Effector memory CD8-positive, alpha-beta T cell (primary cell): ENCODE measurements at regions not wholly inside any gene's neighbourhood (a gene's known extent, or its start where the extent isn't known, plus 50 kb on each side); places are given as distances from the start of the nearest gene placed in this dataset.
A peak's percentile ranks its signal among the peaks of the same experiment; 100 is the strongest.

ENCODE experiments used
- ATAC-seq: fragments of 150-1000 bp; cut with Tn5 transposase; replicated peaks from 2 replicates; pipeline ENCODE4 v1.10.0; 2021; ENCODE audit warnings: mild to moderate bottlenecking, moderate library complexity
- DNase-seq, 3 experiments: peaks; one replicate each; pipeline ENCODE4 v3.0.0; 2021
- H3K27ac Mint-ChIP-seq, 2 donors: one replicate each; pipeline ENCODE4 v1.8.0; 2022; ENCODE audit warnings: mild to moderate bottlenecking in 2 of 2, mixed read lengths in 2 of 2, moderate library complexity in 2 of 2
- H3K27me3 Mint-ChIP-seq, 2 donors: one replicate each; pipeline ENCODE4 v1.8.0; 2022; ENCODE audit warnings: mixed read lengths in 2 of 2
- H3K36me3 Mint-ChIP-seq: one replicate; pipeline ENCODE4 v1.8.0; 2022; ENCODE audit warnings: mild to moderate bottlenecking, moderate library complexity, mixed read lengths; ENCODE audit not compliant: insufficient read depth
- H3K4me1 Mint-ChIP-seq, 2 donors: one replicate each; pipeline ENCODE4 v1.8.0; 2022; ENCODE audit warnings: low read depth in 2 of 2, mixed read lengths in 2 of 2
- H3K4me3 Mint-ChIP-seq, 2 donors: one replicate each; pipeline ENCODE4 v1.8.0; 2022; ENCODE audit warnings: mild to moderate bottlenecking in 2 of 2, mixed read lengths in 2 of 2, moderate library complexity in 2 of 2
- H3K9me3 Mint-ChIP-seq, 2 donors: one replicate each; pipeline ENCODE4 v1.8.0; 2022; ENCODE audit warnings: mixed read lengths in 2 of 2

GRCh38 chr17:63124536-63124935 is 158.5 kb downstream of the TANC2 start:
- ATAC-seq (no peak), DNase-seq (no peak)
- Mint-ChIP-seq H3K9me3 (no peaks in the 10 kb centered on the region), H3K27me3 (no peaks in the 10 kb centered on the region), H3K4me3 (no peak overlapping the region), H3K36me3 (no peaks in the 10 kb centered on the region), H3K4me1 (peaks cover 2 to 6% of the 10 kb centered on the region in 2 donors), H3K27ac (no peak overlapping the region)

DNA sequence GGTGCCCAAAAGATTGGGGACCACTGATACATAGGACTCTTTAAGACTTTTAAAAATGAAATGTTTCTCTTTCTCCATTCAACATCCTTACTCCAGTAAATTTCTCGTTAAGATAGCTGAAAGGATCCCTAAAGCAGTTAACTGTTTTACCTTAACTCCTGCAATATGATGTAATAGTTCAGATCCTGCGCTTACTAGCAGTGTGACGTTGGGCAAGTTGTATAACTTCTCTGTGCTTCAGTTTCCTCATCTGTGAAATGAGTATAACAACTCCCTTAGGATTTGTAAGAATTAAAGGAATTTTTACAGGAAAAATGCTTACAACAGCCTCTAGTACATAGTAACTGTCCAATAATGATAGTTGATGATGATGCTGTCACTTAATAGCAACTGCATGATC is 158.9 kb downstream of the TANC2 start:
- ATAC-seq, result no peak
- no peak overlapping the region for H3K27ac Mint-ChIP-seq
- H3K9me3 Mint-ChIP-seq, result no peaks in the 10 kb centered on the region
- DNase-seq, result no peak
- no peaks in the 10 kb centered on the region for H3K27me3 Mint-ChIP-seq
- no peaks in the 10 kb centered on the region for H3K36me3 Mint-ChIP-seq
- peaks cover 2 to 6% of the 10 kb centered on the region in 2 donors for H3K4me1 Mint-ChIP-seq
- H3K4me3 Mint-ChIP-seq, result no peak overlapping the region

GRCh38 chr17:63125987-63126386 is 160.0 kb downstream of the TANC2 start:
- Mint-ChIP-seq H3K9me3 (no peaks in the 10 kb centered on the region), H3K36me3 (no peaks in the 10 kb centered on the region), H3K27ac (no peak overlapping the region), H3K27me3 (no peaks in the 10 kb centered on the region), H3K4me1 (peaks cover 2 to 6% of the 10 kb centered on the region in 2 donors), H3K4me3 (no peak overlapping the region)
- DNase-seq, result no peak
- ATAC-seq, result no peak

- Mint-ChIP-seq H3K4me3 (no peak overlapping the region), H3K27me3 (no peaks in the 10 kb centered on the region), H3K27ac (no peak overlapping the region), H3K36me3 (no peaks in the 10 kb centered on the region), H3K9me3 (no peaks in the 10 kb centered on the region), H3K4me1 (peaks cover 2 to 6% of the 10 kb centered on the region in 2 donors)
- ATAC-seq (no peak), DNase-seq (no peak)
Observed at GRCh38 chr17:63126607-63127006, 160.6 kb downstream of the TANC2 start.

- no peak for ATAC-seq
- Mint-ChIP-seq H3K36me3 (no peaks in the 10 kb centered on the region), H3K9me3 (no peaks in the 10 kb centered on the region), H3K27ac (no peak overlapping the region), H3K27me3 (no peaks in the 10 kb centered on the region), H3K4me1 (no peaks in the 10 kb centered on the region), H3K4me3 (no peak overlapping the region)
- no peak for DNase-seq
Observed at GRCh38 chr17:63132459-63132911, 166.4 kb downstream of the TANC2 start.

DNA sequence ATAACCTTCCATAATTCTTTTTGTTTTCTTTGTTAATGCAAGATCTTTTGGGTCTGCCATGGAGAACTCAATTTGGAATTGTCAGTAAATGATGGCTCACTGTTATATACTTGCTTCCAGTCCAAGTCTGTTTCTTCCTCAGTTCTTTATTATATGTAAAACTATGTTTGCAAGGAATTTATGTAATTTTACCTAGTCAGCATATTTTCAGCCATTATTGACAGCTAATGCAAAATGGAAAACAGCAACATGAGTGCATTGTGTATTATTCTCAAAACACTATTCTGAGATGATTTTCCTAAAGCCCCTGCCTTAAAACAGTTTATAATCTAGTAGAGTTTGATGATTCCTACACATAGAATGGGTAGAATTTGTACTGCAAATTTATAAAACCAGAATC is 167.5 kb downstream of the TANC2 start:
- no peaks in the 10 kb centered on the region for H3K27me3 Mint-ChIP-seq
- no peaks in the 10 kb centered on the region for H3K36me3 Mint-ChIP-seq
- ATAC-seq, result no peak
- no peaks in the 10 kb centered on the region for H3K9me3 Mint-ChIP-seq
- no peak overlapping the region for H3K4me3 Mint-ChIP-seq
- H3K27ac Mint-ChIP-seq, result no peak overlapping the region
- H3K4me1 Mint-ChIP-seq, result peaks cover 0 to under 1% of the 10 kb centered on the region in 2 donors
- DNase-seq, result no peak

GRCh38 chr17:63134867-63135266 is 168.8 kb downstream of the TANC2 start:
- Mint-ChIP-seq H3K27me3 (no peaks in the 10 kb centered on the region), H3K4me1 (peaks cover 0 to 3% of the 10 kb centered on the region in 2 donors), H3K36me3 (no peaks in the 10 kb centered on the region), H3K9me3 (no peaks in the 10 kb centered on the region), H3K4me3 (no peak overlapping the region), H3K27ac (no peak overlapping the region)
- DNase-seq, result no peak
- no peak for ATAC-seq

DNA sequence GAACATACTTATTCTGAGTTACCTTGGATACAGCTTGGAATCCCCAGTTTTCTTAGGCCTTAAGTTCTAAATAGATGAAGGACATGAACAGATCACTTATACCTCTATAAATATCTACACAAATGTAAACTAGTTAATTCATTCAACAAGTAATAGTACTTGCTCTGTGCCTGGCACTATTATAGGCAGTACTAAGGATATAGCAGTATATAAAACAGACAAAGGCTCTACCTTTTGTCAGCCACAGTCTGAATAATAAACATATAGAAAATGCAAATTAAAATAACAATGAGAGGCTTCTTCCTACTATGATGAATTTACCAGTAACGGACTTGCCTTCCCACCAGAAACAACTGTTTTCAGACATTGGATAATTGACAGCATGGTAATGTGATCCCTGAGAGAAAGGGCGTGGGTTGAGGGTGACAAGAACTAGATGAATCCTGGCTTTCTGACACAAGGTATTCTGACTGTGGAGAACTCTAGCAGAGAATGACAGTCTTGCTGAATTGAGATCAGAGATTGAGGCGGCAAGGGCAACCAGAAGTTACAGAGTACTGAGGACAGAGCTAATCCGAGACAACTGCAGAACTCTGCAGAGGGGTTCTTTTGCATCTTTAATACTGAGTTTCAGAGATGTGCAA is 170.5 kb downstream of the TANC2 start:
- DNase-seq (no peak), ATAC-seq (no peak)
- H3K9me3 Mint-ChIP-seq, result no peaks in the 10 kb centered on the region
- H3K4me3 Mint-ChIP-seq, result no peak overlapping the region
- no peak overlapping the region for H3K27ac Mint-ChIP-seq
- no peaks in the 10 kb centered on the region for H3K27me3 Mint-ChIP-seq
- H3K4me1 Mint-ChIP-seq, result peaks cover 0 to 3% of the 10 kb centered on the region in 2 donors
- no peaks in the 10 kb centered on the region for H3K36me3 Mint-ChIP-seq

GRCh38 chr17:63137163-63137562 is 171.1 kb downstream of the TANC2 start:
- DNase-seq, result no peak
- H3K4me1 Mint-ChIP-seq, result peaks cover 0 to 3% of the 10 kb centered on the region in 2 donors
- no peak overlapping the region for H3K4me3 Mint-ChIP-seq
- H3K36me3 Mint-ChIP-seq, result no peaks in the 10 kb centered on the region
- H3K9me3 Mint-ChIP-seq, result no peaks in the 10 kb centered on the region
- no peaks in the 10 kb centered on the region for H3K27me3 Mint-ChIP-seq
- H3K27ac Mint-ChIP-seq, result no peak overlapping the region
- no peak for ATAC-seq

- no peak overlapping the region for H3K4me3 Mint-ChIP-seq
- DNase-seq (no peak), ATAC-seq (no peak)
- no peaks in the 10 kb centered on the region for H3K36me3 Mint-ChIP-seq
- no peaks in the 10 kb centered on the region for H3K9me3 Mint-ChIP-seq
- peaks cover 0 to 3% of the 10 kb centered on the region in 2 donors for H3K4me1 Mint-ChIP-seq
- no peaks in the 10 kb centered on the region for H3K27me3 Mint-ChIP-seq
- H3K27ac Mint-ChIP-seq, result no peak overlapping the region
Observed at GRCh38 chr17:63138713-63139112, 172.7 kb downstream of the TANC2 start.

DNA sequence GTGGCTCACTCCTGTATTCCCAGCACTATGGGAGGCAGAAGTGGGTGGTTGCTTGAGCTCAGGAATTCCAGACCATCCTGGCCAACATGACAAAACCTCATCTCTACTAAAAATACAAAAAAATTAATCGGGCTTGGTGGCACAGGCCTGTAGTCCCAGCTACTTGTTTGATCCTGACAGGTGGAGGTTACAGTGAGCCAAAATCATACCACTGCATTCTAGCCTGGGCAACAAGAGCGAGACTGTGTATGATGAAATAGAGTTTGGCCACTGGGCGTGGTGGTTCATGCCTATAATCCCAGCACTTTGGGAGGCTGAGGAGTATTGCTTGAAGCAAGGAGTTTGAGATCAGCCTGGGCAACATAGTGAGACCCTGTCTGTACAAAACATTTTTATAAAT is 173.3 kb downstream of the TANC2 start:
- Mint-ChIP-seq H3K9me3 (no peaks in the 10 kb centered on the region), H3K36me3 (no peaks in the 10 kb centered on the region), H3K4me1 (peaks cover 0 to 3% of the 10 kb centered on the region in 2 donors), H3K27me3 (no peaks in the 10 kb centered on the region), H3K27ac (no peak overlapping the region), H3K4me3 (no peak overlapping the region)
- DNase-seq (no peak), ATAC-seq (no peak)

GRCh38 chr17:63140255-63140654 is 174.2 kb downstream of the TANC2 start:
- no peak overlapping the region for H3K27ac Mint-ChIP-seq
- H3K4me3 Mint-ChIP-seq, result no peak overlapping the region
- DNase-seq (no peak), ATAC-seq (peak; percentile 32)
- peaks cover 0 to 3% of the 10 kb centered on the region in 2 donors for H3K4me1 Mint-ChIP-seq
- no peaks in the 10 kb centered on the region for H3K27me3 Mint-ChIP-seq
- H3K36me3 Mint-ChIP-seq, result no peaks in the 10 kb centered on the region
- H3K9me3 Mint-ChIP-seq, result no peaks in the 10 kb centered on the region

DNA sequence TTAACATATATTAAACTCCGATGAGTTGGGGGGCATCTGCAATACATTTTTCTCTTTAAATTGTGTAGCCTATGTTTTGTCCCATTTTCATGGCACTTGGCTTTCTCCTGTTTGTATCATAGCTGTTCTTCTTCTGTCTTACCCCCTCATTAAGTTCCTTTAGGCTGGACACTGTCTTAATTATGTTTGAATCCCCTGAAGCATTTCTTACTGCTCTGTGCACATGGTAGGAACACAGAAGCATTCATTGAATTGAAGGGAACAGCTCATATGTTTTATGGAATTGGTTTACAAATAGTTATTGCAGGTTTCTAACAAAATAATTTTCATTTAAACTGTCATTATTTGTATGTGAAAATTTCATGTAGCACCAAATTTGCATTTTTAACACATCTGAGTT is 176.8 kb downstream of the TANC2 start:
- no peak overlapping the region for H3K27ac Mint-ChIP-seq
- no peak for DNase-seq
- no peaks in the 10 kb centered on the region for H3K27me3 Mint-ChIP-seq
- no peak for ATAC-seq
- no peaks in the 10 kb centered on the region for H3K36me3 Mint-ChIP-seq
- no peak overlapping the region for H3K4me3 Mint-ChIP-seq
- no peaks in the 10 kb centered on the region for H3K9me3 Mint-ChIP-seq
- peaks cover 0 to 3% of the 10 kb centered on the region in 2 donors for H3K4me1 Mint-ChIP-seq

- H3K4me3 Mint-ChIP-seq, result no peak overlapping the region
- ATAC-seq, result no peak
- H3K9me3 Mint-ChIP-seq, result no peaks in the 10 kb centered on the region
- H3K36me3 Mint-ChIP-seq, result no peaks in the 10 kb centered on the region
- H3K4me1 Mint-ChIP-seq, result peaks cover 4 to 6% of the 10 kb centered on the region in 2 donors
- no peaks in the 10 kb centered on the region for H3K27me3 Mint-ChIP-seq
- no peak for DNase-seq
- no peak overlapping the region for H3K27ac Mint-ChIP-seq
Observed at GRCh38 chr17:63150490-63150889, 184.5 kb downstream of the TANC2 start.
